ENCODE measurements at regions not wholly inside any gene's neighbourhood (a gene's known extent, or its start where the extent isn't known, plus 50 kb on each side); places are given as distances from the start of the nearest gene placed in this dataset.

DNA sequence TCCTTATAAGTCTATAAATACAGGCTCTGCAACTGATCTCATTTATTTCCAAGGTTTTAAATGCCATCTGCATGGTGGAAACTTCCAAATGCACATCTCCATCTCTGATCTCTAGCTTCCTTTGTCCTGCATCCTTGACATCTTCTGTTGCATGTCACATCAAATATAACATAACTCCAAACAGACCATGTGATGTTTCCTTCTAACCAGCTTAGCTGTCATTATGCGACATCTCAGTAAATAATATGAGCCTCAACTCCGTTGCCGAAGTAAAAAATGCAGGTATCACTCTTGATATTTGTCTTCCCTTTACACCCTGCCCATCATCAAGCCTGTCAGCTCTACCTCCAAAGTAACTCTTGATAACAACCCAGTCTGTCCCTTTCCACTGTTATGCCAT lies 506.4 kb upstream of the C9orf72 start:
- TF ChIP-seq, protein P1, sequence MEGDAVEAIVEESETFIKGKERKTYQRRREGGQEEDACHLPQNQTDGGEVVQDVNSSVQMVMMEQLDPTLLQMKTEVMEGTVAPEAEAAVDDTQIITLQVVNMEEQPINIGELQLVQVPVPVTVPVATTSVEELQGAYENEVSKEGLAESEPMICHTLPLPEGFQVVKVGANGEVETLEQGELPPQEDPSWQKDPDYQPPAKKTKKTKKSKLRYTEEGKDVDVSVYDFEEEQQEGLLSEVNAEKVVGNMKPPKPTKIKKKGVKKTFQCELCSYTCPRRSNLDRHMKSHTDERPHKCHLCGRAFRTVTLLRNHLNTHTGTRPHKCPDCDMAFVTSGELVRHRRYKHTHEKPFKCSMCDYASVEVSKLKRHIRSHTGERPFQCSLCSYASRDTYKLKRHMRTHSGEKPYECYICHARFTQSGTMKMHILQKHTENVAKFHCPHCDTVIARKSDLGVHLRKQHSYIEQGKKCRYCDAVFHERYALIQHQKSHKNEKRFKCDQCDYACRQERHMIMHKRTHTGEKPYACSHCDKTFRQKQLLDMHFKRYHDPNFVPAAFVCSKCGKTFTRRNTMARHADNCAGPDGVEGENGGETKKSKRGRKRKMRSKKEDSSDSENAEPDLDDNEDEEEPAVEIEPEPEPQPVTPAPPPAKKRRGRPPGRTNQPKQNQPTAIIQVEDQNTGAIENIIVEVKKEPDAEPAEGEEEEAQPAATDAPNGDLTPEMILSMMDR (IDR thresholded peaks at IDR 0.05; ENCODE audit: control extremely low read depth, extremely low read depth, low read depth, missing control alignments): no peak
- POLR2A ChIA-PET: no interaction called here
- CTCF ChIA-PET: no interaction called here

DNA sequence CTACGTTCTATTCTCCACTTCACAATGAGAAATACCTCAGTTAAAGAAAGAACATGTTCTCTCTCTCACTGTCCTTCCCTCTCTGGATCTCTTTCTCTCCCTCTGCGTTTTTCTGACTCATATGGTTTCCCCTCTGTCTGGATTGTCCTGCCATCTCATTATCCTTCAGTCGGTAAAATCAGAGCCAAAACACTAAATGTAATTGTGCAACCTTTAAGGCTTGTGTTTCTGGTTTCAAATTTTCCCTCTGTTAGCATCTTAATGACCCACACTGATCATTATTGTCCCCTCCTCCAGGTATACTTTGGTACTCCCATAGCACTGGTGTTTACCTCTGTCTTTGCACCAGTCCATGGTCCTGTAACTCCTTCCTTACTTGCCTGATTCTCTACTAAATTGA lies 509.4 kb upstream of the C9orf72 start:
- TF ChIP-seq, protein P1 (IDR thresholded peaks at IDR 0.05; ENCODE audit: control extremely low read depth, extremely low read depth, low read depth, missing control alignments): no peak
- no peak for DNase-seq (ENCODE audit: extremely low spot score)
- CTCF ChIA-PET: no interaction called here
- POLR2A ChIA-PET: no interaction called here

More for the DNA sequence above, 506.4 kb upstream of the C9orf72 start:
- DNase-seq (ENCODE audit: extremely low spot score): no peak

DNA sequence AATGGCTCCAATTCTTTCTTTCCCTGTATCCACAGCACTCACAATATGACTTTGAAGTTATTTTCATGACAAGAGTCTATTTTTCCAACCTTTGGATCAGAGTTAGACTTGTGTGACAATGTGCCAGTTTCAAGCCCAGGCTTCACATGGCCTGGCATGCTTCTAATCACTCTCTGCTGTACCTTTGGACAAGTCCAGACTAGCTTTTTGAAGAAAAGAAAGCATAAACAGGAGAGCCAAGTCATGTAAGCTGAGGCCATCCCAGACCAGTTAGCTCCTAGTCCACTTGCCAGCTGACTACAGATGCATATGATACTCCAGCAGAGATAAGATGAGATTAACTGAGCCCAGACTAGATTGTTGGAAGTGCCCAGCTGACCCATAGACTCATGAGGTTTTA lies 513.6 kb upstream of the C9orf72 start:
- ChIA-PET POLR2A (no interaction called here), CTCF (no interaction called here)
- TF ChIP-seq, protein P1 (IDR thresholded peaks at IDR 0.05; ENCODE audit: control extremely low read depth, extremely low read depth, low read depth, missing control alignments): no peak
- no peak for DNase-seq (ENCODE audit: extremely low spot score)

DNA sequence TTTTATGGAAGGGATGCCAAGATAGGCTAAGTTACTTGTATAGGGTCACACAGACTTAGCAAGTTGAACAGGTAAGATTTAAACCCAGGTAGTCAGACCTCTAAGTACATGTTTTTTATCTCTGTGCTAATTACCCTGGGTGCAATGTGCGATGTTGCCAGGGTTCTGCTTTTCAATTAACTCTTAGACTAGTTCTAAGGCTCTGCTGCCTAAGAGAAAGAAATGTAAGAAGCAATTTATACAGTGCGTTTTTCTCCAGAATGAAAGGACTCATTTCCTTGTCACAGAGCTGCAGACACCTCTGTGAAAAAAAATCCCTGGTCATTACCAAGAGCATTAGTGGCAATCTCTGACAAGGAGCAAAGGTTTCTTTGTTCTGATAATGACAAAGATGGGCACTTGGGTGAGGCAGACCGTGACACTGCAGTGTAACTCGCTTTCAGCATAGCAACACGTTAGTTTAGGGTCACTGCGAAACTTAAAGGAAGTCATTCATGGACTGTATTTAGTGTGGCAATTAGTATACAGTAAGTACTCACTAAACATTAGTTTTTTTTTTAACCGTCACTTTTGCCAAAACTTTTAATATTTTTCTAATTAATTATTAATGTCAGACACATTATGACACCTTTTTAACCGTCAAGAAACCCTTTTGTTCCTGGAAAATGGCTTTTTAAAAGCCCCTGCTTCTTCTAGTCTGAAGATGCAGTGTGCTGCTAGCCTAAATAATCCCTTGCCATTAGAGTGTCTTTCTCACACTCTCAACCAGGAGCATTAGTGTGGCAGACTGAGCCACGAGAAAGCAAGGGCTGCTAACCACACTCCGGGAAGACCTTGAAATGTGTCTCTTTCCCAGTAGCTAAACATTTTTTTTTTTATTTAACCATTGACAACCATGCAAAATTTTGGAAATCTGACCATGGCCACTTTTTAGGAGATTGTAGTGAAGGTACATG lies 520.0 kb upstream of the C9orf72 start:
- ChIA-PET POLR2A (no interaction called here), CTCF (interaction anchor here (1.4 kb wide), 1 partner anchor 39 kb away, joined by 3 read pairs; no protein-coding TSS in a partner anchor)
- TF ChIP-seq, protein P1 (IDR thresholded peaks at IDR 0.05; ENCODE audit: control extremely low read depth, extremely low read depth, low read depth, missing control alignments): no peak
- DNase-seq (ENCODE audit: extremely low spot score): no peak

DNA sequence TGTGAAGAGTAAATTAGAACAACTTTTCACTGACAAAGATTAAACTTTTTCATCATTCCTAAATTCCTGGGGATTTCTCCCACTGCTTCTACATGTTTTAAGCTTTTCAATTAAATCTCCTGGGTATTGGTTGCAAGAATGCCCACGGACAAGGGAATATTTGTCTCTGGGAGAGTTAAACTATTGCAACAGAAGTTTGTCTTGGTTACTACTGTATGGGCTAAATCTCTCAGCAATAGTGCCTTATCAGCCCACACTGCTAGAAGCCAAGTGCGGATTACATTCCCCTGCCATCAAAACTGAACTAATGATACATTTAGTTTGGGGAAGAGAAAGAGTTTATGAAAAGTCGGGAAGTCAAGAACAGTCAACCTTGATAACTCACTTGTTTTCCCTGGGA lies 528.2 kb upstream of the C9orf72 start:
- POLR2A ChIA-PET: no interaction called here
- TF ChIP-seq, protein P1 (IDR thresholded peaks at IDR 0.05; ENCODE audit: control extremely low read depth, extremely low read depth, low read depth, missing control alignments): no peak
- CTCF ChIA-PET: no interaction called here
- DNase-seq (ENCODE audit: extremely low spot score): no peak

DNA sequence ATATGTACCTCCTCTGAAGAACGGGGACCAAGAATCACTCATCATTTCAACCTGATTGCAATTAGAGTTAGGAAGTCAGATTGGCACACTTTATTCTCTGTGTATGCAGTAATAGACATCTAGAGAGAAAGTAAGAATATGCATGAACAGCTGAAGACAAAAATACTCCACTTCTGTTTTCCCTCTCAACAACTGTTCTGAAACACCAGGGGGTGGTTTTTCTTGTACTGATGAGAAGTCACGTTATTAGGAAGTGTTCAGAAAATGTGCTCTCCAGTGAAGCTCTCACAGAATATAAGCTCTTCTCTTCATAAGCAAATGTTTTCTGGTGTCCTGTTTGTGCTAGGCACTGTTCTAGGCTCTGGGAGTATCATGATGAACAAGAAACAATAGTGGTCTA lies 531.7 kb upstream of the C9orf72 start:
- DNase-seq (ENCODE audit: extremely low spot score): no peak
- ChIA-PET POLR2A (no interaction called here), CTCF (no interaction called here)
- TF ChIP-seq, protein P1 (IDR thresholded peaks at IDR 0.05; ENCODE audit: control extremely low read depth, extremely low read depth, low read depth, missing control alignments): no peak

Measured in GM10248 (cell line).